AML-193 (cell line): ENCODE measurements at regions not wholly inside any gene's neighbourhood (a gene's known extent, or its start where the extent isn't known, plus 50 kb on each side); places are given as distances from the start of the nearest gene placed in this dataset.

ENCODE experiments used
- DNase-seq, 2 experiments: peaks; one replicate each; lab custom pipeline; 2025; lab: John Stamatoyannopoulos, UW

- no peak for DNase-seq
These were observed 64.6 kb upstream of the PIM1 start for GRCh38 chr6:37105148-37106050.

GRCh38 chr6:37106051-37106363 is 63.9 kb upstream of the PIM1 start:
- DNase-seq, result no peak

GRCh38 chr6:37106554-37106953 is 63.4 kb upstream of the PIM1 start:
- DNase-seq, result no peak

GRCh38 chr6:37106982-37107491 is 62.9 kb upstream of the PIM1 start:
- DNase-seq, result no peak

GRCh38 chr6:37109714-37110499 is 60.0 kb upstream of the PIM1 start:
- DNase-seq, result no peak

GRCh38 chr6:37110500-37111461 is 59.2 kb upstream of the PIM1 start:
- no peak for DNase-seq

- DNase-seq, result no peak
These were observed 56.0 kb upstream of the PIM1 start for GRCh38 chr6:37113976-37114375.

GRCh38 chr6:37114612-37115011 is 55.3 kb upstream of the PIM1 start:
- DNase-seq, result no peak

- no peak for DNase-seq
These were observed 54.6 kb upstream of the PIM1 start for GRCh38 chr6:37115236-37115895.

- no peak for DNase-seq
These were observed 53.6 kb upstream of the PIM1 start for GRCh38 chr6:37116326-37116725.

GRCh38 chr6:37119387-37119886 is 50.5 kb upstream of the PIM1 start:
- no peak for DNase-seq
